Brain microvascular endothelial cell (primary cell): ENCODE measurements at regions not wholly inside any gene's neighbourhood (a gene's known extent, or its start where the extent isn't known, plus 50 kb on each side); places are given as distances from the start of the nearest gene placed in this dataset.

Source experiments
- DNase-seq: peaks from one replicate; pipeline ENCODE4 v3.0.0-alpha.2; 2020
- H3K27ac ChIP-seq: fragments of 250-450 bp; sonication (Bioruptor Pico); 2 replicates; pipeline ENCODE4 v1.5.1; 2020; ENCODE audit warnings: mild to moderate bottlenecking, moderate library complexity
- H3K27me3 ChIP-seq: fragments of 250-450 bp; sonication (Bioruptor Pico); replicated peaks from 2 replicates; pipeline ENCODE4 v1.5.1; 2020; ENCODE audit warnings: mild to moderate bottlenecking
- H3K36me3 ChIP-seq: fragments of 250-450 bp; sonication (Bioruptor Pico); replicated peaks from 2 replicates; pipeline ENCODE4 v1.5.1; 2020; ENCODE audit warnings: mild to moderate bottlenecking
- H3K4me3 ChIP-seq: 2 replicates; pipeline ENCODE4 v1.5.1; 2011; ENCODE audit warnings: low read depth, mild to moderate bottlenecking, control low read depth, low read length, moderate library complexity
- in situ Hi-C: cut with HindIII; loops from 2 replicates; pipeline ENCODE4 v1.10.0; 2017; ENCODE audit warnings: low sequenced_read_pairs, low pct_ligation_motif_present
- TF ChIP-seq, protein P1 (sequence below): IDR thresholded peaks from 2 replicates; pipeline ENCODE4 v1.5.1; 2011; ENCODE audit warnings: low read depth, mild to moderate bottlenecking, moderate library complexity, low read length, control low read depth, inconsistent platforms; ENCODE audit errors: missing control alignments

DNA sequence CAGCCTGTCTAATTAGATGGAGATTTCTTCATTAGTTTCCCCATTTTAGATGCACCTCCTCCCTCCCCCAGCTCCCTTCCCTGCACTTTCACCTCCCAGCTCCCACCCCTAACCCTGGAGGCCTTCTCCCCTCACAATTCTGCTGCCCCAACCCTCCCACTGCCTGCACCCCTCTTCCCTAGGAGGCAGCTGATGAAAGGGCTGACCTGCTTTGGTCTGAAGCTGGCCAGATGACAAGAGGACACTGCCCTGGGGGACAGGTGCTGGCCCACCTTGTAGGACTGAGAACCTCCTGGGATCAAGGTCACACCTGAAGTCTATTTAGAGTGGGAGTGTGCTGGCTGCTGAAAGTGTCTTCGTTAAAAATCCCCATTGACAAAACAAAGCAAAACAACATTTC lies 259.4 kb downstream of the TLE3 start:
- TF ChIP-seq, protein P1, sequence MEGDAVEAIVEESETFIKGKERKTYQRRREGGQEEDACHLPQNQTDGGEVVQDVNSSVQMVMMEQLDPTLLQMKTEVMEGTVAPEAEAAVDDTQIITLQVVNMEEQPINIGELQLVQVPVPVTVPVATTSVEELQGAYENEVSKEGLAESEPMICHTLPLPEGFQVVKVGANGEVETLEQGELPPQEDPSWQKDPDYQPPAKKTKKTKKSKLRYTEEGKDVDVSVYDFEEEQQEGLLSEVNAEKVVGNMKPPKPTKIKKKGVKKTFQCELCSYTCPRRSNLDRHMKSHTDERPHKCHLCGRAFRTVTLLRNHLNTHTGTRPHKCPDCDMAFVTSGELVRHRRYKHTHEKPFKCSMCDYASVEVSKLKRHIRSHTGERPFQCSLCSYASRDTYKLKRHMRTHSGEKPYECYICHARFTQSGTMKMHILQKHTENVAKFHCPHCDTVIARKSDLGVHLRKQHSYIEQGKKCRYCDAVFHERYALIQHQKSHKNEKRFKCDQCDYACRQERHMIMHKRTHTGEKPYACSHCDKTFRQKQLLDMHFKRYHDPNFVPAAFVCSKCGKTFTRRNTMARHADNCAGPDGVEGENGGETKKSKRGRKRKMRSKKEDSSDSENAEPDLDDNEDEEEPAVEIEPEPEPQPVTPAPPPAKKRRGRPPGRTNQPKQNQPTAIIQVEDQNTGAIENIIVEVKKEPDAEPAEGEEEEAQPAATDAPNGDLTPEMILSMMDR: no peak
- DNase-seq: no peak
- no peaks in the 10 kb centered on the region for H3K27me3 ChIP-seq
- H3K27ac ChIP-seq: no peak overlapping the region
- in situ Hi-C loops: no loop called here
- H3K4me3 ChIP-seq: no peak overlapping the region
- no peaks in the 10 kb centered on the region for H3K36me3 ChIP-seq

DNA sequence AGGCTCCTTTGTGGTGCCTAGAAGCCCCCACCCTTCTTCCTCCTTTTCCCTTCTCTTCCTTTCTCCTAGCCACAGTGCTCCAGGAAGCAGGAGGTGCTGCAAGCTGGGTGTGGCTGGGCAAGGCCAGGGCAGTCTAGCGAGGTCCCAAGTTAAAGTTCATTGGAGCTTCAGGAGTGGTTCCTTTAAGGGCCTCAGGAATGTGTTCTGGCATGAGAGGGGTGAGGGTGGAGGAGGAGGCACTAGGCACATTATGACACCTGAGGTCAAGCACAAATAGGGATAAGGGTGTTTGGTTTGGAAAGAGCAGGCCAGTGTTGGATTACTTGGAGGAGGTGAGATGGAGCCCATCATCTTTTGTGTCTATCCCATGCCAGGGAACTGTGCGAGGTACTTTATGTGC lies 258.7 kb downstream of the TLE3 start:
- Histone ChIP-seq H3K27me3 (no peaks in the 10 kb centered on the region), H3K36me3 (no peaks in the 10 kb centered on the region), H3K27ac (no peak overlapping the region), H3K4me3 (no peak overlapping the region)
- in situ Hi-C loops: no loop called here
- TF ChIP-seq, protein P1: no peak
- no peak for DNase-seq

DNA sequence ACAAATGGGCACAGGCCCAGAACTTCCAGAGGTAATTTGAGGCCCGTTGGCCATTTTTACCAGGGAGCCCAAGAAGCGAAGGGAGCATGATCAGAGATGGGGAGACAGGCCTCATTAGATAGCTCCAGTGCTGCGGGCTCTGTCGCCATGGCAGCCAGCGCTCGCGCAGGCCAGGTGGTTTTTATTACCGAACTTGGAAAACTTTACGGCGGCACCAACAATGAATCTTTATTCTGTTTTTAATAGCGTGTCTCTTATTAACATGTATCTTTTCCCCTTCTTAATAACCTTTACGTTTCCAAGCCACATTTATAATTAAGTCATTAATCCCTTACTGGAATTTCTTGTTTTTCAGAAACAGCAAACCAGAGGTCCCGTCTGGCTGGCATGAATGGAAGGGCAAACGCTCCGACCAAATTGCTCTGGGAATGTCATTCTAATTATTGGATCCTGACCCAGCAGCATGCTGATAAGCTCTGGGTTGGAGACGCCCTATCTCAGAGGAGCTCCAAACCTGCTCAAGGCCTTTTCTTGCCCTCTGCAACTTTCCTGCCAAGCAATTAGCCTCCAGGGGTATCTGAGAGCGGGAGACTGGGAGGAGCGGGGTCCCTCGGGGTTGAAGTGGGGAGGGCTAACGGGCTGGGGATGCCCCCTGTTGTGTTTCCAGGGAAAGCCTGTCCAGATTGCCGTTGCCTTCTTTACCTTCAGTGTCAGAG lies 256.4 kb downstream of the TLE3 start:
- no peak overlapping the region for H3K27ac ChIP-seq
- TF ChIP-seq, protein P1: no peak
- no peaks in the 10 kb centered on the region for H3K36me3 ChIP-seq
- H3K4me3 ChIP-seq: no peak overlapping the region
- DNase-seq: no peak
- H3K27me3 ChIP-seq: no peaks in the 10 kb centered on the region
- in situ Hi-C loops: no loop called here

DNA sequence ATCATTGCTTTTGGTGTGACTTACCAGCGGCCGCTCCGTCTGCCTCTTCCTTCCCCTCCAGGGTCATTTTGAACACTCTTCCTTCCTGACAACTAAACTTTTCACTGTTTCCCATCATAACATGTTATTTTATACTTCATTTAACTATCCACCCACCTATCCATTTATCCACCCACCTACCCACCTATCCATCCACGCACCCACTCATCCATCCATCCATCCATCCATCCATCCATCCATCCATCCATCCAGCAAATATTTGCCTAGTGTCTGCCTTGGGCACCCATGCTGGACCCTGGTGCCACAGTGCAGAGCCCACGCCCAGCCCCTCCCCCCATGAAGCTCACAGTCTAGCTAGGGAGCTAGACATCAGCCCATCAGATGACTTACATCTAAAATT lies 254.9 kb downstream of the TLE3 start:
- no peaks in the 10 kb centered on the region for H3K27me3 ChIP-seq
- no peak overlapping the region for H3K4me3 ChIP-seq
- TF ChIP-seq, protein P1: no peak
- in situ Hi-C loops: no loop called here
- no peaks in the 10 kb centered on the region for H3K36me3 ChIP-seq
- H3K27ac ChIP-seq: no peak overlapping the region
- no peak for DNase-seq

DNA sequence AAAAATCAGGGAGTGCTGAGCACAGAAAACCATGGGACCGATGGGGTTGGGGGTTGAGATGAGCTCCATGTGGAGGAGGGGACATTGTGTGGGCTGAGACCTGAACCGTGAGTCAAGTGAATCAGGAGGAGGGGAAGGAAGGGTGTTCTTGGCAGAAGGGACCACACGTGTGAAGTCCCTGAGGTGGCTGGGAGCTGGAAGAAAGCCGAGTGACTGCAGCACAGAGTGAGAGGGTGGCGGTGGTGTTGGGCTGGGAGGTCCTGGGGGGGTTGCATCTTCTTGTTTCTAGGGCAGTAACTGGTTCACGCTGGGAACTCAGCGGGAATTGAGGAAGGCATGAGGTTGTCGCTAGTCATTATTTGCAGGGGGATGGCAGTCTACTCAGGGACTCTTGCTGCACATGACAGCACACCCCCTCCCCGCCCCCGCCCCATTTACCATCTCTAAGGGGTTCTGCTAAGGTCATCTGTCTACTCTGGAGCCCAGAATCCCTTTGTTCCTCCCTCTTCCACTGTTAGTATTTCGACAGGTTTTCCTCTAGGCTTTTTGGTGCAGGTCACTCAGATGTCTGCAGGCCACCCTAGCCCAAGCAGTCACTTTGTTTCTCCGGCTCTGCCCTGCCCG lies 254.3 kb downstream of the TLE3 start:
- TF ChIP-seq, protein P1: no peak
- Histone ChIP-seq H3K27me3 (no peaks in the 10 kb centered on the region), H3K4me3 (no peak overlapping the region), H3K27ac (no peak overlapping the region), H3K36me3 (no peaks in the 10 kb centered on the region)
- in situ Hi-C loops: no loop called here
- DNase-seq: no peak

DNA sequence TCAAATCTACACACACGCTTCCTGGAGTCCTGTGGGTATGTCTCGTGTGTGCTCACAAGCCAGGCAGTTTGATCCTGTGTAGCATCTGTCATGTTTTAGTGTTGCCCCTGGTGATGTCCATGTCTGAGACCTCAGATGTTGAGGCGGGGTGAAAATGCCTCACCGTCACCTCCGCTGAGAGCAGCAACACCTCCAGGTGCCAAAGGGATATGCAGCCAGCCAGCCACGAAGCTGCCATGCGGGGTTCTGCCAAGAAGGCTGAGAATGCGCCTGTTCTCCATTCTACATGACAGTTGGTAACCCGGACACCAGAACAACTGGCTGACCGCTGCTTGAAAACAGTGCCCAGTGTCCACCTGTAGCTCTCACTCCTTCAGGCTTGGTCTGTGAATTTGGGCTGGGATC lies 253.8 kb downstream of the TLE3 start:
- TF ChIP-seq, protein P1: no peak
- no peak for DNase-seq
- in situ Hi-C loops: no loop called here
- H3K36me3 ChIP-seq: no peaks in the 10 kb centered on the region
- no peak overlapping the region for H3K4me3 ChIP-seq
- H3K27ac ChIP-seq: no peak overlapping the region
- no peaks in the 10 kb centered on the region for H3K27me3 ChIP-seq
